Central memory CD4-positive, alpha-beta T cell (primary cell): ENCODE measurements at regions not wholly inside any gene's neighbourhood (a gene's known extent, or its start where the extent isn't known, plus 50 kb on each side); places are given as distances from the start of the nearest gene placed in this dataset.
"Not testable (repeated sequence)": the region's sequence is repeated elsewhere in the genome, so short reads cannot be mapped to it uniquely, and the experiment has no call there.

Experiments used
- DNase-seq: peaks from one replicate; pipeline ENCODE4 v3.0.0; 2022

DNA sequence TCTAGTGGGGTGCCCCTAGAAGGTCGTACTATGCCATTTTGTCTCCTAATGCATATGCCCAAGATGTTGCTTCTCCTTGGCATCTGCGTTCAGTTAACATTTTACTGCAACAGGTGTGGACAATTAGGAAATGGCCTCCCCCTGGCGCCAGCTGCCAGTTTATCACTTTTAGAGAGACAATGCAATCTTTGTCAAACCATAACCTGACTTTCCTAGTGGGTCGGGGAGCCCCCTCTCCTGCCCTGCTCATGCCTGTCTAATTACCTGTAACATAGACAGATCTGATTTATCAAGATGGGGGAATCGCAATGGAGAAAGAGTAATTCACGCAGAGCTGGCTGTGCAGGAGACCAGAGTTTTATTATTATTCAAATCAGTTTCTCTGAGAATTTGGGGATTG is 353.7 kb upstream of the SGO1 start:
- DNase-seq = no peak

GRCh38 chr3:20537234-20537633 is 351.2 kb upstream of the SGO1 start:
- no peak for DNase-seq

DNA sequence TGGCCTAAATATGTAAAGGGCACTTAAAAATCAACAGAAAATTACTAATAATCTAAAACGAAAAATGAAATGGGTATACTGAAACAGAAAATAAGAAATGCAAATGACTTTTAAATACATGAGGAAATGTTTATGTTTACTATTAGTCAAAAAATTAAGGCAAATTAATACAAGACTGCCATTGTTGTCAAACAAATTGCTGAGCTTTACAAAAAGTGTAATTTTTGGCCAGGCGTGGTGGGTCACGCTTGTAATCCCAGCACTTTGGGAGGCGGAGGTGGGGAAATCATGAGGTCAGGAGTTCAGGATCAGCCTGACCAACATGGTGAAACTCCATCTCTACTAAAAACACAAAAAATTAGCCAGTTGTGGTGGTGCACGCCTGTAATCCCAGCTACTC is 343.9 kb upstream of the SGO1 start:
- no peak for DNase-seq

- no peak for DNase-seq
These were observed 342.3 kb upstream of the SGO1 start for GRCh38 chr3:20528180-20528770.

GRCh38 chr3:20527368-20527767 is 341.4 kb upstream of the SGO1 start:
- no peak for DNase-seq

DNA sequence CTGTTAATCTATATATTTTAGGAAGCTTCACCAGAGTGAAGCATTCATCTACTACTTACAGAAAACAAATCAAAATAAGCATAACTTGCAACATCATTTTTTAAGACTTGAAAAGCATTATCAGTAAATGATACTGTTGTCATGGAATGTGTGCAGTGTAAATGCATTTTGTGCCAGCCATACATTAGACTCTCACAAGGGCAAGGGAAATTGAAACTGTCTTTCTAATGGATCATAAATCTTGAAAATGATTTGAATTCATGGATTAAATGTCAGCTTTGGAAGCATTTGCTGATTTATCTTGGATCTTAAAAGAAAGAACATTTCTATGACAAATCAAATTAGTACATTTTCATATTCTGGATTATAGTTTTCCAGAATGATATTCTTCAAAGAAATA is 338.3 kb upstream of the SGO1 start:
- DNase-seq = no peak

GRCh38 chr3:20523293-20523692 is 337.3 kb upstream of the SGO1 start:
- no peak for DNase-seq

DNA sequence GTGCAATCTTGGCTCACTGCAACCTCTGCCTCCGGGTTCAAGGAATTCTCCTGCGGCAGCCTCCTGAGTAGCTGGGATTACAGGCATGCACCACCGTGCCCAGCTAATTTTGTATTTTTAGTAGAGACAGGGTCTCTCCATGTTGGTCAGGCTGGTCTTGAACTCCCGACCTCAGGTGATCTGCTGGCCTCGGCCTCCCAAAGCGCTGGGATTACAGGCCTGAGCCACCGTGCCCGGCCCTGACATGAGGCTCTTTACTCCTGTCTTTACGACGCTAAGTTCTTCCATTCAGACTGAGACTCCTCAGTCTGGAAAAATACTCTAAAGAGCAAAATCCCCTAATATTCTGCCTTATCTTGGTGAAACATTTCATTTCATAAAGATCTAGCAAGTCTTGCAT is 331.3 kb upstream of the SGO1 start:
- not testable (repeated sequence) for DNase-seq

DNA sequence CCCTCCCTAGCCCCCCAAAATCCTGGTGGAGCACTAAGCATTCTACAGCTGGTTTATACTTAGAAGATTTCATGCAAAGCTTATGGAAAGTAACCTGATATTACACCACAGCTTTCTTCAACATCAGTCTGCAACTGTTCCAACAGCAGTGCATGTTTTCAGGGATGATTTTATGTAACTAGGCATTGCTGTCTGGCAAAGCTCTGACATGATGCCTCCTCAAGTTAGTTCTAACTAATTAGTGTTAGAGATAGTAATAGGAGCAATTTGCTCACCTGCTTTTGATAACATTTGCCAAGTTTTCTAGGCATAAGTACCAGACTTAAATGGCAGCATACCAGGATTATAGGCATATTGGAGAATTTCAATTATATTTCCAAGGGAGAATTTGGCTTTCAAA is 330.3 kb upstream of the SGO1 start:
- no peak for DNase-seq

DNA sequence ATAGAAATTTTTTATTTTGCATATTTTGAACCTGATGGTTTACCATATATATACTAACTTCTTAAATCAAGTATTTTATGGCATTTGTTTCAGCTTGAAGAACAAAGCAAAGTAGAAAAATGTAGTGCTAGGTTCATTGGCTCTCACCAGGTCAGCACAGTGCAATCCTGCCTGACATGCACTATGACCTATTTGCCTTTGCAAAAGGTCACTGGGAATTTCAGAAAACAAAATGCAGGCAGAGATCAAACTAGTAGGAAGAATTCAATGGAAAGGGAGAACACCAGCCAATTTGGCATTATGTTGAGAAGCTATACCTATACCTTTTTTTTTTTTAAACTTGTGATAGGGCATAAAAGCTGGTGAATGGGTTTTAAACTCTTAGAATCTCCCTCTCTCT is 329.8 kb upstream of the SGO1 start:
- no peak for DNase-seq

- DNase-seq = no peak
These were observed 326.0 kb upstream of the SGO1 start for GRCh38 chr3:20511863-20512505.

DNA sequence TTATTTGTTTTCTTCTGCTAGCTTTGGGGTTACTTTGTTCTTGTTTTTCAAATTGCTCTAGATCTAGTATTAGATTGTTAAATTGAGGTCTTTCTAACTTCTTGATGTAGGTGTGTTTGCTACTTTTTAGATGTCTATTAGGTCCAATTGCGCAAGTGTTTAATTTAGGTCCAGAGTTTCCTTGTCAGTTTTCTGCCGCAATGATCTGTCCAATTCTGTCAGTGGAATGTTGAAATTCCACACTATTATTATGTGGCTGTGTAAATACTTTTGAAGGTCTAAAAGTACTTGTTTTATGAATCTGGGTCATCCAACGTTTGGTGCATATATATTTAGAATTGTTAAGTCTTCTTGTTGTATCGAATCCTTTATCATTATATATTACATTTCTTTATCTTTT is 324.4 kb upstream of the SGO1 start:
- DNase-seq = no peak

GRCh38 chr3:20503394-20504082 is 317.5 kb upstream of the SGO1 start:
- DNase-seq = no peak

DNA sequence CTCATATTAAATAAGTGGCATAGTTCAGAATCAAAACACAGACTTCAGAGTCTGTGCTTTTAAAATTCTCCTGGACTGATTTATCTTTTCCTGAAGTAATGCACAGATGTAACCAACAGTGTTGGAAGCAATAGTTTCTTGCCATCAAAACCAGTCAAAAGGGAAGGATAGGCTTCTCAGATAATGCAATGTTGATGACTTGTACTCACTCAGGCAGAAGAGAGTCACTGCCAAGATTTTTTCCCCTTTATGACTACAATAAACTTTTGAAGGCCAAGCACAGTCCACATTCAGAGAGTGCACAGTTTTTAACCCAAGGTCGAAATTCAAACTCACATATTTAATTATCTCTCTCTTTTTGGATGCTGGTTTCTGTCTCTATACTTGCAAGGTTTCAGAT is 305.0 kb upstream of the SGO1 start:
- no peak for DNase-seq

DNA sequence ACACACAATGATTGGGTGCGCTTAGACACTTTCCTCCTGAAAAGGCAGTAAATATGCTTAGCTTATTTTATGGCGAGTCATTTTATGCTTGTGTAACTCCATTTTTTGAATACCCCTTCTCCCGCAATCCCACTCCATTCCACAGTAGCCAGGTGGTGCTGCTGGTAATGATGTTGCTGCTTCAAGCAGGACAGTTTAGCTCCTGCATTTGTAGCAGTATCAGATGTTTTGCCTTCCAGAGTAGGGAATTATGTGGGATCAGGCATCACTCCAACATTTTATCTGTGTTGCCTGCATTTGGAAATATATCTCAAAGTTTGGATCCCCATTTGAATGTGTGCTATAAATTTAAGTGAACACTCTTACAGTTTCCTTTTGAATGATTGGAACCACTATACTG is 302.1 kb upstream of the SGO1 start:
- no peak for DNase-seq

DNA sequence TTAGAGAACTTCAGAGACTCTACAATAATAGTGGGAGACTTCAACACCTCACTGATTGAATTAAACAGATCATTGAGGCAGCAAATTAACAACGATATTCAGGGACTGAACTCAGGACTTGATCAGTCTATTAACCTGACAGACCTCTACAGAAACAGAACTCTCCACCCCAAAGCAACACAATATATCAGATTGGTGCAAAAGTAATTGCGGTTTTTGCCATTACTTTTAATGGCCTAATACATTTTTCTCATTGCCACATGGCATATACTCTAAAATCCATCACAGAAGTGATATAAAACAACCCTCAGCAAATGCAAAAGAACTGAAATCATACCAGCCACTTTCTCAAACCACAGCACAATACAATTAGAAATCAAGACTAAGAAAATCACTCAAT is 298.1 kb upstream of the SGO1 start:
- DNase-seq = no peak

- no peak for DNase-seq
These were observed 296.3 kb upstream of the SGO1 start for GRCh38 chr3:20482350-20482749.

- no peak for DNase-seq
These were observed 294.9 kb upstream of the SGO1 start for GRCh38 chr3:20480786-20481365.

DNA sequence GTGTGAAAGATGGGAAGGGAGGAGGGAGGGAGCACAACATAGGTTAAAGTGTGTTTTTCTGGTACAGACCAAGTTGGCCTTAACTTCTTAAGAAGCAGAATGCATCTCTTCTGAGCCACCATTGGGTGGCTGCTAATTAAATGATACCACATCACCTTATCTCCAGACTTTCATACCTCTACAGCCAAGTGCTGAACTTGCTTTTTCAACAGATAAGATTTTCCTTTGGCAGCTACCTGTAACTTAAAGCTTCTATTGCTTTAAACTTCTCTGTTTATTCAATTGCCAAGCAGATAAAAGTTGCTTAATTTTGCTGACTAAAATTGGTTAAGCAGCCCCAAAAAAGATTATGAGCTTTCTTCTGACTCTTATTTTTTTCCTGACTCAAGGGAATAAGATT is 292.4 kb upstream of the SGO1 start:
- DNase-seq = no peak

DNA sequence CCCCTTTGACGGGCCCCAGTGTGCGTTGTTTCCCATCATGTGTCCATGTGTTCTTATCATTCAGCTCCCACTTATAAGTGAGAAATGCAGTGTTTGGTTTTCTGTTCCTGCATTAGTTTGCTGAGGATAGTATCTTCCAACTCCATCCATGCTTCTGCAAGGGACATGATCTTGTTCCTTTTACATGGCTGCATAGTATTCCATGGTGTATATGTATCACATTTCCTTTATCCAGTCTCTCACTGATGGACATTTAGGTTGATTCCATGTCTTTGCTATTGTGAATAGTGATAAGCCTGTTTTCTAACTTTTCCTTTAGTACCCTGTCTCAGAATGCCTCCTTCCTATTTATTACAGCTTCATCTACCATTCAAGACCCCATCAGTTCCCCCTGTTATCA is 278.2 kb upstream of the SGO1 start:
- DNase-seq = not testable (repeated sequence)

- no peak for DNase-seq
These were observed 276.7 kb upstream of the SGO1 start for GRCh38 chr3:20462723-20463122.

DNA sequence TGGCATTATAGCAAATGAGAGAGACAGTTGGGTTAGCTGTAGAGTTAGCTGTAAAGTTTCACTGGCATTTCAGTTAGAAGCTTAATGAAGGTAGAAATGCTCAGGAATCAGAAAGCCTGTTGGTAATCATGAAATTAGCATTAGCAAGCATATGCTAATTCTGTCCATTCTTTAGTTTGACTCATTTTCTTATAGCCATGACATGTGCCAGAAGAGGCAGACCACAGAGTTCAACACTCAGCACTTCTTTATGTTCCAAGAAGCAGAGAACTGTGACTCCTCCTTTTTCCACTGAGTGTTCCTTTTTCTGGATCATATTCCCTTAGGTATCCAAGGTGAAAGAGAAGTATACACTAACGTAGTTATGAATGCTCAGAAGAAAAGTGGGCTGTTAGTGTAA is 276.2 kb upstream of the SGO1 start:
- no peak for DNase-seq

DNA sequence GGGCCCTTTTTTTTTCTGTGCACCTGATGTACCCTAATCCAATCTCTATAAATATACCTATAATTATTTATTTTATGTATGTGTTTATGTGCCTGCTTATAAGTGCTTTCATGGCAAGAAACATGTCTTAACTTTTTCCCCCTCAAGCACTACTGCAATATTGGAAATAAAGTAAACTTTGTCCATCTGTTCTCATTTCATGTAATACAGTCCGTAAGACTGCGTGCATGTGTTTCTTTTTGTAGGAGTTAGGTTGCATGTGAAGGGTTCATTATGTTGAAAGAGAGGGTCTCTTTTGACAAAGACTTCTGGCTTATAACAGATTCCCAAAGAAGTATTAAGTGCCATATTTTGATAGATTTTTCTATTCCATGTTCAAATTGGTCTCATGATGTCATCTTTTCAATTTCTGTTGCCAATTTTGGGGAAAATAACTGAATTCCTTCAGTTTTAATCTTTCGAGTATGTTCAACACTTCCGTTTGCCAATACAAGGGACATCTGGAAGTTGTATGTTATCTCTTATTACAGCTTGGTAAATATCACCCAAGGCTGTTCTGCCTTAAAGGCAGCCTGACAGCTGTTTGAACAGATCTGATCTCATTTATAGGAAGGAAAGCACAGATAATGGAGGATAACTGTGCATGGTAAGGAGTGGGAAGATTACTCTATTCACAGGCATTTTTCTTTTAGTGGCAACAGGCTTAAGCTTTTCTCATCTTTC is 273.1 kb upstream of the SGO1 start:
- no peak for DNase-seq

DNA sequence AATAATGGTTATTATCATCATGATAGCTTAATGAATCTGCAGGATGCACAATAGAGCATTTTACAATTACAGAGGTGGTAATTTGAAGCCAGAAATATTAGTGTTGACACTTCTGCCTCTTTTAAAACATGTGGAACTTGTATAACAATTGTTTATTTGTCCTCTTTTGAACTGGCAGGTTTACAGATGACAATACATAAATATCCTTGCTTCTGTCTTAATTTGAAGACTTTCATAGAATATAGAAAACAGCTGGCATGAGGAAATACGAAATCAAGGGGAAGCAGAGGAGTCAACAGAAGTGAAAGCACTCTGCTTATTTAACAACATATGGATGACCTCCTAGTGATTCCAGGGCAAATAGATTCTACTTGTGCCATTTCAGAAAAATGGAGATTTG is 270.5 kb upstream of the SGO1 start:
- no peak for DNase-seq
